ENCODE measurements at regions not wholly inside any gene's neighbourhood (a gene's known extent, or its start where the extent isn't known, plus 50 kb on each side); places are given as distances from the start of the nearest gene placed in this dataset.

DNA sequence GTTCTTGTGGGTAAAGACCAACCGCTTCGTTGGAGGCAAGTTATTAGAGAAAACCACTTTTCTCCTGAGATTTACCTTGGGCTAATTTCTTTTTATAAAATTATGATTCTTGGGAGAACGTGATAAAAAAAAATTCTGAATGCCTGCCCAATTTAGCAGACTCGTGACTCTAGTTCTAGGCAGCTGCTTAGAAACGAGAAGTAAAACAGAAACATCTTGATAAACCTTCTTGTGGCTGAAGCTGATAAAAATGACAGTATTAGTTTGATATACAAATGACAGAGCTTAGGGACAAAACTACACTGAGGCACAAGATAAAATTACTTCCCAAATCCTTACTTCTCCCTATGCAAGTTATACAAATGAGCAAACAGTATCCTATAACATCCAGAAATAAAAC is 458.9 kb upstream of the TEX13C start:
- no peak for DNase-seq

- no peak for DNase-seq
Observed at GRCh38 chrX:124862301-124862700, 457.4 kb upstream of the TEX13C start.

DNA sequence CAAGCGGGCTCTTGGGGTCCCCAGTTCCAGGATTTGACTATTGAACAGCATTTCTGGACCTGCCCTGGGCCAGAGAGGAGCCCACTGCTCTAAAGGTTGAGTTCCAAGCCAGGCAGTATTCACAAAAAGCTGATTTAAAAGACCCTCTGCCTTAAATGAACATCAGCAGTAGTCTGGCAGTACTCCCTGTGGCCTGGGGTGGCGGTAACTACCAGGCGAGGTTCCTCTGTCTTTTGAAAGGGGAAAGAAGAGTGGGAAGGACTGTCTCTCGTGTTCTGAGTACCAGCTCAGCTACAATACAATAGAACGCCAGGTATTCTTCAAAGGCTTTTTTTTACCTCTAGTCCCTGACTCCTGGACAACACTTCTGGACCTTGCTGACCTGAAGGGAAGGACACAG is 456.4 kb upstream of the TEX13C start:
- no peak for DNase-seq

- no peak for DNase-seq
Observed at GRCh38 chrX:124887572-124887971, 432.1 kb upstream of the TEX13C start.

DNA sequence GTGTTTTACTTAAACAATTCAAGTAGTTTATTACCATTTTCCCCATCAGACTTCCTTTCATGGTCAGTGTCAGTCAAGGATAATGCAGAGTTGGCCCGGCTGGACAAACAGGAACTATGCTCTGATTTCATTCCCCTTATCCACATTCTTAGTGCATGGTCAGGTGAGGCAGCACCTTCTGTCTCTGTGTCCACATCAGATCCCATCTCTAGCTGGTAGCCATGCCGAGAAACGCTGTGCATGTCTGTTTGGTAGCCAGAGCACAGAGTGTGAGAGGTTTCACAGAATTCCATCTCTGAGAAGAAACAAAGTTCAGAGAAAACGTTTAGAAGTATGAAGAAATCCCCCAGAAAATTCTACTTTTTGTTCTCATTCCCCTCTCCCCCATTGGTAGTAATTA is 423.7 kb upstream of the TEX13C start:
- DNase-seq = no peak

DNA sequence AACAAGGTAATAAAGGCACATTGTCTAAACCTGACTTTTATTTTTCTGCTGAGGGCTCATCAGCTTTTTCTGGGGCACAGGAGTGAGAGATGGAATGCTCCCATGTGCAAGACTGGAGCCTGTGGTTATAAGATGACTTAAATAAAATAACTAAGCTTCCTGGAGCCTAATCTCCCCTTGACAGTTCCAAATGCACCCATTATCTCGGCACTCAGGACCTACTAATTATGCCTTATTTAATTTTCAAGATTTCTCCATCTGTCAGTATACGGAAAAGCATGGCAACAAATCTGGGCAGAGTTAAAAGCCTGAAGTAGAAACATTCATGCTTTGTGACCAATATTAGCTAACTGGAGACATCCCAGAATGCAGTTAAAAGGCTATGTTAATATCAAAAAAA is 416.7 kb upstream of the TEX13C start:
- no peak for DNase-seq

- no peak for DNase-seq
Observed at GRCh38 chrX:124910611-124911010, 409.1 kb upstream of the TEX13C start.

DNA sequence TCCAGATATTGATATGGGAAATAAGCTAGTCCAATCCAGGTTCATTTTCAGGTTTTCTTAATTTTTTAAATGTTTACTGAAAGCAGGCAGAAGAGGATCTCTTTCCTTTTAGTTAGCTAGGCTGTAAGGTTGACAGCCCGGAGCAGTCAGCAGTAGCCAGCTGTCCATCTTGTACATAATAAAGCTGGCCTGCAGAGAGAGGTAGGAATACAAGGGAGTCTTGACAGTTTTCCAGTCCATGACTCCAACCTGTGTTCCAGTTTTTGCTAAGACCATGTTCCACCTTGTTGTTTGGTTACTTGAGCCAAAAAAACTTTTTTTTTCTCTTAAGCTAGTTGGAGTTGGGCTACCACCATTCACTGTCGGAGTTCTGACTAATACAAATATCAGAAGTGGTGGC is 402.7 kb upstream of the TEX13C start:
- DNase-seq = no peak

- no peak for DNase-seq
Observed at GRCh38 chrX:124925681-124926080, 394.0 kb upstream of the TEX13C start.

DNA sequence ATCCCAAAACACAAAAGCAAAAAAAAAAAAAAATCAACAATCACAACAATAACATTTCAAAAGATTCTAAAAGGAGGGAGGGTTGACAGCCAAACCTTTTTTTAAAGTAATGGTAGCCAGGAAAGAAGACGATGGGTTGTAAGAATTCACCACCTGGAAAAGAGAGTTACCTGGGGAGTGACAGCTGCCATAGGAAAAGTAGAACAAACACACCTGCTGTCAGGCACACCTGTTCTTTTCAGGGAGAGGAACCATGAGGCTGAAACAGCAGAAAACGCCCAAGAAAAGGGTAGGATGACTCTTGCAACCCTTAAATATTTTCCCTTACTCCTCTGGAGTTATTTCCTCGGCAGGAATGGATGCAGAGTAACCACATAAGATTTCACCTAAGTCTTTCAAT is 388.4 kb upstream of the TEX13C start:
- no peak for DNase-seq

GRCh38 chrX:124931958-124932357 is 387.7 kb upstream of the TEX13C start:
- no peak for DNase-seq

GRCh38 chrX:124938715-124939114 is 381.0 kb upstream of the TEX13C start:
- DNase-seq = no peak

DNA sequence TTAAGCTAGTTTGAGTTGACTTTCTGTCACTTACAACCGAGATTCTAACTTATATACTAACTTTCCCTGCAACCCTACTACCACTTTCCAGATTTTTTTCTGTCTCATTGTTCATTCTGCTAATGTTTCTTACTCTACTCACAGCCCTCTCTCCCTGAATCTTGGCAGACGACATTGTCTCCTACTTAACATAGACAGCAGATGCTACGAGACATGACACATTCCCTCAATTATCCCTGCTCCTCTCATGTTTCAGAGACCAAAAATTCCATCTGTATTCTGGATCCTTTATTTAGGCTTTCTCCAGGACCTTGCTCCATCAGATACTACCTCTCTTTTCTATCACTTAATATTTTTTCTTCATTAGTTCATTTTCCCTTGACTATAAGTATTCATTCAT is 379.1 kb upstream of the TEX13C start:
- no peak for DNase-seq

- no peak for DNase-seq
Observed at GRCh38 chrX:124954402-124954801, 365.3 kb upstream of the TEX13C start.

- DNase-seq = no peak
Observed at GRCh38 chrX:124960454-124960853, 359.2 kb upstream of the TEX13C start.

GRCh38 chrX:124963717-124964116 is 356.0 kb upstream of the TEX13C start, which contains the start of gene TENM1:
Gene TENM1 (minus strand): TSS chrX:124963817.
- DNase-seq = no peak

DNA sequence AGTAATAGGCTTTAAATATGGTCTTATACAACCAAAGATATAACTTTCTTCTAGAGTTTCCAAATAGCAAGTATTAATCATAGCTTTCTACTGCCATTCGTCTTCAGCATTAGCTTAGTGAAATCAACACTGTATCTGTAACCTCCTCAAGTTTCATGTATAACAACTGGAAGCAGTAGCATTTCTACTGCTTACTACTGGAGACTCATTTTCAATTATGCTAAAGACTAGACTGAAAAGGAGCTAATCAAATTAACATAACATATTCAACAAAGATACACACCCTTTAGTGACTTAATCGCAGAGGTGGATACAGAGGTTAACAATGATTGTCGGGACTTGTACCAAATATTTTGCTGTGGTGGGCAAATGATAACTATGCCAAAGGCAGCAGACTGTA is 344.2 kb upstream of the TEX13C start:
- DNase-seq = no peak

DNA sequence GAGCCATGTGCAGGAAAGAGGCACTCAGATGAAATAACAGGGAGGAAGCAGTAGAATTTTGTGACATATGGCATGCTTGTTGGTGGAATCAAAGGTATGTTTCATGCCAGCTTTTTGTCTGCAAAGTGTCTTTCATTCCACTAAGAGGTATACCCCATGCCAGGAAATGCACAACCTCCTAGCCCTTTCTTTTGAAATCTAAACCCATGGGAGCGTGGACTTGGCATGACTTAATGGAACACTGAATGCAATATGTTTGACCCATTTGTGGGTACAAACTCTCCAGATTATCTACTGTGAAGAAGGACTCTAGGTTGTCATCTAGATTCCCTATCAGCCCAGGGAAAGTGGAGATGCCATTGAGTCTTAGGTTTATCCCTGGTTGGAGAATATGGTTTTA is 338.3 kb upstream of the TEX13C start:
- no peak for DNase-seq

GRCh38 chrX:124984140-124984813 is 335.4 kb upstream of the TEX13C start:
- no peak for DNase-seq

DNA sequence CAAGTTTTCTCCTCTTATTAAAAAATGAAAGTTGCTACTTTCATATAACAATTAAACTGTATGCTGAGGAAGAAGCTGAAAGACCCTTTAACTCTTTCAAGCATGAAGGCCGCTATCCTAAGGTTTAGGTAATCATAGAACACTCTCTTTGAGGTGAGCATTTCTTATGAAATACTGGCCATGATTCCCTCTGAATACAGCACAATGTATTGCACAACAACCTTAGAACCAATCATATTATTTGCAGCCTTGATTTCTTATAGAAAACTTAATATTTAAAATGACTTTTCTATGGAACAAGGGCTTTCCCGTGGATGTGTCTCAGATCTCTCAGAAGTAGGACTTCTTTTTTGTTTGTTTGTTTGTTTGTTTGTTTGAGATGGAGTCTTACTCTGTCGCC is 333.4 kb upstream of the TEX13C start:
- DNase-seq = no peak

GRCh38 chrX:124993735-124994134 is 325.9 kb upstream of the TEX13C start:
- no peak for DNase-seq

DNA sequence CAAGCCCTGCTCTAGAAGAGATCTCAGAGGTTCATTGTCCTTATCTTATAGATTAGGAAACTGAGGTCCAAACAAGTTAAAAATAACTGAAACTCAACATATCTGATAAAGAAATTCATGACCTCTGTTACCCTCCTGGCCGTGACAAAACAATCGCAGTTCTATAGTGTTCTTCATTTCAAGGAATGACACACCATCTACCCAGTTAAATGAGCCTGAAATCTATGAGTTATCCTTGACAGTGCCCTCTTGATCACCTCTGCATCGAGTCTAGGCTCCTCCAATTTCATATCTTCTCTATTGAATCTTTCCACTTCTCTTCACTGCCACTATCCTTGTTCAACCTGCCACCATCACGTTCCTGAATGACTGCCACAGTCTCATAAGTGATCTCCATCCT is 325.3 kb upstream of the TEX13C start:
- DNase-seq = no peak

DNA sequence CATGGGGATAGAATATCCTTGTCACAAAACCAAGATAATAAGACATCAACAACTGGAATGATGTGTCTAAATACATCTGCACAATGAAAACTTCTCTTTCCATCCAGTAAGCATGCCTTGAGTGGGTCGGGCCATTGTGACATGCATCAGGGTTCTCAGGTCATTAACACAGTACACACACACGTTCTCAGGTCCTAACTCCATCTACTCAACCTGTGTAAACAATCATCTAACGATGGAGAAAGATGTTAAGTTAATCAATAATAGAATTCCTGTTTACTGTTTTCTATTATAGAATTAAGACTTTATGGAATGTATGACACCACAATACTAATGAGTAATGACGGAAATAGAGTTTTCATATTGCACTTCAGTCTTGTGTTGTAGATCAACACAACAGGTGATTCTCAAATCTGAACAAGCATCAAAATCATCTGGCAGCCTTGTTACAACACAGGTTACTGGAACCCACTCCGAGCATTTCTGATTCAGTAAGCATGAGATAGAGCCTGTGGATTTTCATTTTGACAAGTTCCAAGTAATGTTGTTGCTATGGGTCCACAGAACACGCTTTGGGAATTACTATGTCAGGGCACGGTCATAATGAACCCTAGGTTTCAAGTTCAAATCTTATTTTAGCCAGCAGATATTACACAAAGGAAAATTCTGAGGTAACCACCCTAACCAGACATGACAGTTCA is 315.8 kb upstream of the TEX13C start:
- DNase-seq = no peak

DNA sequence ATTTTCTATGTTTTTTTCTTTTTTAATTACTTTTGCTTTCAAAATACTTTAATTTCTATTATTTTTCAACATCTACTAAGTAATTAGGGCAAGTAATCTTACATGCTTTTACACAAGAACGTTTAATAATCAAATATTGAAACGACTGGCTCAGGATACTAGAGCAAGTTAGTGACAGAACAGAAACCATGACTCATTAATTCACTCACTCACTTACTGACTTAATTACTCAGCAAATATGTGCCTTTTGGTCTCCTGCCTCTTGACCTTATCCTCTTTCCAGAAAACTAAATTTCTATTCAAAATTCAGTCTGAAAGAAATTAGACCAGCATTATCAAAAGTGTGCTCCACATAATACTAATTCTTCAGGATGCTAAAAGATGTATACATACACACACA is 314.9 kb upstream of the TEX13C start:
- DNase-seq = no peak

- no peak for DNase-seq
Observed at GRCh38 chrX:125005863-125006262, 313.8 kb upstream of the TEX13C start.

Data from stimulated activated CD4-positive, alpha-beta T cell treated with anti-CD3 and anti-CD28 coated beads, Interleukin-4, amount 100 ng/mL, for 24 hours (primary cell).